Muscle layer of duodenum (tissue), 2 donors: ENCODE measurements at regions not wholly inside any gene's neighbourhood (a gene's known extent, or its start where the extent isn't known, plus 50 kb on each side); places are given as distances from the start of the nearest gene placed in this dataset.

Experiments used
- H3K27ac ChIP-seq: one replicate; pipeline ENCODE4 v1.7.0; 2013; ENCODE audit warnings: mild to moderate bottlenecking, low read length
- H3K27me3 ChIP-seq: one replicate; pipeline ENCODE4 v1.7.0; 2013; ENCODE audit warnings: low read depth, mild to moderate bottlenecking, control low read depth, low read length
- H3K36me3 ChIP-seq, 2 donors: one replicate each; pipeline ENCODE4 v1.7.0; 2013; ENCODE audit warnings: low read length in 2 of 2, control low read depth in 1 of 2, mild to moderate bottlenecking in 1 of 2; ENCODE audit not compliant: insufficient read depth in 2 of 2, control insufficient read depth in 1 of 2
- H3K4me1 ChIP-seq, 2 donors: one replicate each; pipeline ENCODE4 v1.7.0; 2013; ENCODE audit warnings: low read length in 2 of 2, mild to moderate bottlenecking in 2 of 2, control low read depth in 1 of 2, moderate library complexity in 1 of 2; ENCODE audit not compliant: insufficient read depth in 2 of 2, control insufficient read depth in 1 of 2
- H3K4me3 ChIP-seq, 2 donors: one replicate each; pipeline ENCODE4 v1.7.0; 2013; ENCODE audit warnings: low read length in 2 of 2, low read depth in 1 of 2, mild to moderate bottlenecking in 1 of 2
- H3K9me3 ChIP-seq, 2 donors: one replicate each; pipeline ENCODE4 v1.7.0; 2013; ENCODE audit warnings: low read length in 2 of 2, control low read depth in 1 of 2, mild to moderate bottlenecking in 1 of 2; ENCODE audit not compliant: control insufficient read depth in 1 of 2
- donor health status: healthy.

DNA sequence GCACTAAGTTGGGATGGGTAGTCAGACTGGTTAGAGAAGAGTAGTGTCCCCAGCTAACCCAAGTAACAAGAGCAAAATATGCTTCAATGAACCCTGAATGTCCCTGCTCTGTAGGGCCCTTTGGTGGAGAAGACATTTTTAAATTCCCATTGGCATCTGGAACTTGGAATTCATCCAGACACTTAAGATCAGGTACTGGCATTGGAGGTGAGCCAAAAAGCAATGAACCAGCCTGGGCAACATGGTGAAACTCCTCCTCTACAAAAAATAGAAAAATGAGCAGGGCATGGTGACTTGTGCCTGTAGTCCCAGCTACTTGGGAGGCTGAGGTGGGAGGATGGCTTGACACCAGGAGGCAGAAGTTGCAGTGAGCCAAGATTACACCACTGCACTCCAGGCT lies 58.9 kb upstream of the ZNF618 start:
- Histone ChIP-seq H3K36me3 (no peaks in the 10 kb centered on the region), H3K27me3 (no peaks in the 10 kb centered on the region), H3K4me1 (no peaks in the 10 kb centered on the region), H3K9me3 (no peaks in the 10 kb centered on the region), H3K27ac (no peak overlapping the region), H3K4me3 (no peak overlapping the region)

DNA sequence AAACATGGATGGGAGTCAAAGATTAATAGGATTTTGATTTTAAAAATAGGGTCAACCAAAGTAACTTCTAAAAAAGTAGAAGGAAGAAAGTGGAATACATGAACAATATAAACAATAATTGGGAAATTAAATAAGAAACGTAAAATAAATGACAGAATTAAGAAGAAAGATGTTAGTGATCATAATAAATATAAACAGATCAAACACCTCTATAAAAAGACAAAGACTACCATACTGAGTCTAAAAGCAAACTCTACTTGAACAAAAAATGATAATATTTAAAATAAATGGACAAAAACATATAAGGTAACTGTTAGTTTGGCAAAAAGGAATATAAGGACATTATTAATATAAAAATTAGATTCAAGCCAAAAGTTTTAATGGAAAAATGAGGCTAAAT lies 57.7 kb upstream of the ZNF618 start:
- Histone ChIP-seq H3K4me1 (no peaks in the 10 kb centered on the region), H3K27ac (no peak overlapping the region), H3K36me3 (no peaks in the 10 kb centered on the region), H3K9me3 (peaks cover 0 to under 1% of the 10 kb centered on the region in 2 donors), H3K4me3 (no peak overlapping the region), H3K27me3 (no peaks in the 10 kb centered on the region)

- H3K36me3 ChIP-seq = no peaks in the 10 kb centered on the region
- H3K4me3 ChIP-seq = no peak overlapping the region
- H3K4me1 ChIP-seq = no peaks in the 10 kb centered on the region
- H3K27me3 ChIP-seq = no peaks in the 10 kb centered on the region
- peaks cover 0 to 6% of the 10 kb centered on the region in 2 donors for H3K9me3 ChIP-seq
- H3K27ac ChIP-seq = no peak overlapping the region
Measured at GRCh38 chr9:113822315-113822714, 53.8 kb upstream of the ZNF618 start.

DNA sequence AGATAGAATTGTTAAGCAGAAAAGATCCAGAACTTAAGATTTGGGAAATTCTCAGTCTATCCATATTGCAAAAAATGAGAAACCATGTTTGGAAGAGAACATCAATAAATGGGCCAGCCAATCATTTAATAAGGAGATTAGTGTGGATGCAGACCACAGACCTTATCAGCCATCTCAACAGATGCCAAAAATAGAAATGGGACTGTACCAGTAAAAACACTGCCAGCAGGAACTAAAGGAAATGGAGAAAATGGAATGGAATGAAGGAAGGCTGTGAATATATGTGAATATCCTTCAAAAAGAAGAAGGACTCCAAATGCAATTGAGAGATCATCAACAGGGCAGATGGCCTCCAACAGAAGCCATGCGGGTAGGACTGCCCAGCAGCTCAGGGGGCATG lies 52.7 kb upstream of the ZNF618 start:
- no peak overlapping the region for H3K27ac ChIP-seq
- no peaks in the 10 kb centered on the region for H3K36me3 ChIP-seq
- no peaks in the 10 kb centered on the region for H3K4me1 ChIP-seq
- H3K9me3 ChIP-seq = peaks cover 0 to 6% of the 10 kb centered on the region in 2 donors
- H3K4me3 ChIP-seq = no peak overlapping the region
- no peaks in the 10 kb centered on the region for H3K27me3 ChIP-seq
